K562 (cell line): ENCODE measurements at regions not wholly inside any gene's neighbourhood (a gene's known extent, or its start where the extent isn't known, plus 50 kb on each side); places are given as distances from the start of the nearest gene placed in this dataset.

Experiments
- FIP1L1 ChIP-seq: fragments of 200-400 bp; formaldehyde crosslinking; IDR thresholded peaks from 2 replicates; pipeline ENCODE4 v1.6.1; 2018; ENCODE audit warnings: mild to moderate bottlenecking, low read depth, low read length; ENCODE audit not compliant: poor library complexity, severe bottlenecking
- MBD2 ChIP-seq: sonication (generic); IDR thresholded peaks from 2 replicates; pipeline ENCODE4 v1.6.1; 2016; ENCODE audit warnings: low read depth, borderline replicate concordance
- PYGO2 ChIP-seq: fragments of 450-650 bp; IDR thresholded peaks from 2 replicates; pipeline ENCODE4 v1.6.1; 2016; ENCODE audit warnings: mild to moderate bottlenecking, missing genetic modification characterization, moderate library complexity, missing compliant biosample characterization
- SNIP1 ChIP-seq: fragments of 450-650 bp; IDR thresholded peaks from 2 replicates; pipeline ENCODE4 v1.7.1; 2017; ENCODE audit warnings: low read depth, mild to moderate bottlenecking
- SRF ChIP-seq, 2 experiments: fragments of 250-450, 450-650 bp in 1 of 2; sonication (Bioruptor Pico) in 1 of 2; sonication (generic) in 1 of 2; formaldehyde crosslinking; IDR thresholded peaks; 2 replicates each; pipeline versions ENCODE4 v1.5.0 to v1.5.1; 2020 to 2022; ENCODE audit warnings: mild to moderate bottlenecking in 1 of 2, missing genetic modification reagents in 1 of 2
- ZNF41 ChIP-seq: fragments of 250-450 bp; sonication (Bioruptor Pico); conservative IDR thresholded peaks from 2 replicates; pipeline ENCODE4 v1.4.0; 2020; ENCODE audit warnings: mild to moderate bottlenecking
- TF ChIP-seq, protein P1 (sequence below): fragments of 450-650 bp; IDR thresholded peaks from 2 replicates; pipeline ENCODE4 v1.6.1; 2016; ENCODE audit warnings: mild to moderate bottlenecking, moderate library complexity
- TF ChIP-seq, protein P2 (sequence below): sonication (generic); formaldehyde crosslinking; IDR thresholded peaks from 2 replicates; pipeline ENCODE4 v1.8.0; 2022; ENCODE audit warnings: missing genetic modification reagents, mild to moderate bottlenecking, borderline replicate concordance
- TF ChIP-seq, protein P3 (sequence below): sonication (generic); formaldehyde crosslinking; IDR thresholded peaks from 2 replicates; pipeline ENCODE4 v1.8.0; 2022; ENCODE audit warnings: mild to moderate bottlenecking, missing genetic modification reagents
- TF ChIP-seq, protein P4 (sequence below): fragments of 450-650 bp; IDR thresholded peaks from 2 replicates; pipeline ENCODE4 v1.6.1; 2018; ENCODE audit not compliant: partially characterized antibody

DNA sequence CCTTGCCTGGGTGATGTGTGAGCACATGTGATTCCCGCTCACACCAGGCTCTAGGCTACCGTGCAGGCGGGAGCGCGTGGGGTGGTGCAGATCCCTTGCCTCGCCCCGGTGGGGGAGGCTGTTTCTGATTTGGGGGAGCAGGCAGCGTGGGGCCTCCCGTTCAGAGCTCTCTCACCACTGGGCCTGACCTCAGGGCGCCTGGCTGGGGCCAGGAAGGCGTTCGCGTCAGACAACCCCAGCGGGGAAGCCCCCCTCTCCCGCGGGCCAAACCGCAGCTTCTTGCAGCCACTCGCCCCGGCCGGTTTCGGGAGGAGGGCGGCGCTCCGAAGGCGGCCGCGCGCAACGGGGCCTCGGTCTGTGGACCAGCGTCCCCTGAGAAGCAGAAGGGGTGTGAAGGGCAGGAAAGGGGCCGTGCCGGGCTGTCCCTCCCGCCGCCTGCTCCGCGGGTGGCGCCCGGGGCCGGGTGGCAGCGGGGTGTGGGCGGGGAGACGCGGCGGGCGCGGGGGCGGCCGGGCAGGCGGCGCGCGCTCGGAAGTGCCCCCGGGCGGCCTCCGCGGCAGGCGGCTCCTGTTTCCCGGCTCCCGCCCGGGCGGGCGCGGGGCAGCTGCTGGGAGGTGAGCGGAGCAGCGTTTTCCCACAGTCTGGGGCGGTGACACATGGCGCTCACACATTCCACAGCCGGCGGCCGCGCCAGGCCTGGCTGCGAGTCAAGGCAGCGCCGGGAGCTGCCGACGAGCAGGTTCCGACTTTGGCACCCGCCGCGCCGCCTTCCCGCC lies 65.1 kb upstream of the HES1 start (continued):
- TF ChIP-seq, protein P1, sequence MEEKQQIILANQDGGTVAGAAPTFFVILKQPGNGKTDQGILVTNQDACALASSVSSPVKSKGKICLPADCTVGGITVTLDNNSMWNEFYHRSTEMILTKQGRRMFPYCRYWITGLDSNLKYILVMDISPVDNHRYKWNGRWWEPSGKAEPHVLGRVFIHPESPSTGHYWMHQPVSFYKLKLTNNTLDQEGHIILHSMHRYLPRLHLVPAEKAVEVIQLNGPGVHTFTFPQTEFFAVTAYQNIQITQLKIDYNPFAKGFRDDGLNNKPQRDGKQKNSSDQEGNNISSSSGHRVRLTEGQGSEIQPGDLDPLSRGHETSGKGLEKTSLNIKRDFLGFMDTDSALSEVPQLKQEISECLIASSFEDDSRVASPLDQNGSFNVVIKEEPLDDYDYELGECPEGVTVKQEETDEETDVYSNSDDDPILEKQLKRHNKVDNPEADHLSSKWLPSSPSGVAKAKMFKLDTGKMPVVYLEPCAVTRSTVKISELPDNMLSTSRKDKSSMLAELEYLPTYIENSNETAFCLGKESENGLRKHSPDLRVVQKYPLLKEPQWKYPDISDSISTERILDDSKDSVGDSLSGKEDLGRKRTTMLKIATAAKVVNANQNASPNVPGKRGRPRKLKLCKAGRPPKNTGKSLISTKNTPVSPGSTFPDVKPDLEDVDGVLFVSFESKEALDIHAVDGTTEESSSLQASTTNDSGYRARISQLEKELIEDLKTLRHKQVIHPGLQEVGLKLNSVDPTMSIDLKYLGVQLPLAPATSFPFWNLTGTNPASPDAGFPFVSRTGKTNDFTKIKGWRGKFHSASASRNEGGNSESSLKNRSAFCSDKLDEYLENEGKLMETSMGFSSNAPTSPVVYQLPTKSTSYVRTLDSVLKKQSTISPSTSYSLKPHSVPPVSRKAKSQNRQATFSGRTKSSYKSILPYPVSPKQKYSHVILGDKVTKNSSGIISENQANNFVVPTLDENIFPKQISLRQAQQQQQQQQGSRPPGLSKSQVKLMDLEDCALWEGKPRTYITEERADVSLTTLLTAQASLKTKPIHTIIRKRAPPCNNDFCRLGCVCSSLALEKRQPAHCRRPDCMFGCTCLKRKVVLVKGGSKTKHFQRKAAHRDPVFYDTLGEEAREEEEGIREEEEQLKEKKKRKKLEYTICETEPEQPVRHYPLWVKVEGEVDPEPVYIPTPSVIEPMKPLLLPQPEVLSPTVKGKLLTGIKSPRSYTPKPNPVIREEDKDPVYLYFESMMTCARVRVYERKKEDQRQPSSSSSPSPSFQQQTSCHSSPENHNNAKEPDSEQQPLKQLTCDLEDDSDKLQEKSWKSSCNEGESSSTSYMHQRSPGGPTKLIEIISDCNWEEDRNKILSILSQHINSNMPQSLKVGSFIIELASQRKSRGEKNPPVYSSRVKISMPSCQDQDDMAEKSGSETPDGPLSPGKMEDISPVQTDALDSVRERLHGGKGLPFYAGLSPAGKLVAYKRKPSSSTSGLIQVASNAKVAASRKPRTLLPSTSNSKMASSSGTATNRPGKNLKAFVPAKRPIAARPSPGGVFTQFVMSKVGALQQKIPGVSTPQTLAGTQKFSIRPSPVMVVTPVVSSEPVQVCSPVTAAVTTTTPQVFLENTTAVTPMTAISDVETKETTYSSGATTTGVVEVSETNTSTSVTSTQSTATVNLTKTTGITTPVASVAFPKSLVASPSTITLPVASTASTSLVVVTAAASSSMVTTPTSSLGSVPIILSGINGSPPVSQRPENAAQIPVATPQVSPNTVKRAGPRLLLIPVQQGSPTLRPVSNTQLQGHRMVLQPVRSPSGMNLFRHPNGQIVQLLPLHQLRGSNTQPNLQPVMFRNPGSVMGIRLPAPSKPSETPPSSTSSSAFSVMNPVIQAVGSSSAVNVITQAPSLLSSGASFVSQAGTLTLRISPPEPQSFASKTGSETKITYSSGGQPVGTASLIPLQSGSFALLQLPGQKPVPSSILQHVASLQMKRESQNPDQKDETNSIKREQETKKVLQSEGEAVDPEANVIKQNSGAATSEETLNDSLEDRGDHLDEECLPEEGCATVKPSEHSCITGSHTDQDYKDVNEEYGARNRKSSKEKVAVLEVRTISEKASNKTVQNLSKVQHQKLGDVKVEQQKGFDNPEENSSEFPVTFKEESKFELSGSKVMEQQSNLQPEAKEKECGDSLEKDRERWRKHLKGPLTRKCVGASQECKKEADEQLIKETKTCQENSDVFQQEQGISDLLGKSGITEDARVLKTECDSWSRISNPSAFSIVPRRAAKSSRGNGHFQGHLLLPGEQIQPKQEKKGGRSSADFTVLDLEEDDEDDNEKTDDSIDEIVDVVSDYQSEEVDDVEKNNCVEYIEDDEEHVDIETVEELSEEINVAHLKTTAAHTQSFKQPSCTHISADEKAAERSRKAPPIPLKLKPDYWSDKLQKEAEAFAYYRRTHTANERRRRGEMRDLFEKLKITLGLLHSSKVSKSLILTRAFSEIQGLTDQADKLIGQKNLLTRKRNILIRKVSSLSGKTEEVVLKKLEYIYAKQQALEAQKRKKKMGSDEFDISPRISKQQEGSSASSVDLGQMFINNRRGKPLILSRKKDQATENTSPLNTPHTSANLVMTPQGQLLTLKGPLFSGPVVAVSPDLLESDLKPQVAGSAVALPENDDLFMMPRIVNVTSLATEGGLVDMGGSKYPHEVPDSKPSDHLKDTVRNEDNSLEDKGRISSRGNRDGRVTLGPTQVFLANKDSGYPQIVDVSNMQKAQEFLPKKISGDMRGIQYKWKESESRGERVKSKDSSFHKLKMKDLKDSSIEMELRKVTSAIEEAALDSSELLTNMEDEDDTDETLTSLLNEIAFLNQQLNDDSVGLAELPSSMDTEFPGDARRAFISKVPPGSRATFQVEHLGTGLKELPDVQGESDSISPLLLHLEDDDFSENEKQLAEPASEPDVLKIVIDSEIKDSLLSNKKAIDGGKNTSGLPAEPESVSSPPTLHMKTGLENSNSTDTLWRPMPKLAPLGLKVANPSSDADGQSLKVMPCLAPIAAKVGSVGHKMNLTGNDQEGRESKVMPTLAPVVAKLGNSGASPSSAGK: peak; percentile 99
- TF ChIP-seq SNIP1 (no peak), PYGO2 (tag) (no peak), ZNF41 (CRISPR knock-in tag) (no peak), FIP1L1 (peak; percentile 48), MBD2 (no peak), SRF (CRISPR knock-in tag; IDR thresholded peaks at IDR 0.05) (no peak)
- TF ChIP-seq, protein P2, sequence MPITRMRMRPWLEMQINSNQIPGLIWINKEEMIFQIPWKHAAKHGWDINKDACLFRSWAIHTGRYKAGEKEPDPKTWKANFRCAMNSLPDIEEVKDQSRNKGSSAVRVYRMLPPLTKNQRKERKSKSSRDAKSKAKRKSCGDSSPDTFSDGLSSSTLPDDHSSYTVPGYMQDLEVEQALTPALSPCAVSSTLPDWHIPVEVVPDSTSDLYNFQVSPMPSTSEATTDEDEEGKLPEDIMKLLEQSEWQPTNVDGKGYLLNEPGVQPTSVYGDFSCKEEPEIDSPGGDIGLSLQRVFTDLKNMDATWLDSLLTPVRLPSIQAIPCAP (CRISPR knock-in tag): no peak
- TF ChIP-seq, protein P3, sequence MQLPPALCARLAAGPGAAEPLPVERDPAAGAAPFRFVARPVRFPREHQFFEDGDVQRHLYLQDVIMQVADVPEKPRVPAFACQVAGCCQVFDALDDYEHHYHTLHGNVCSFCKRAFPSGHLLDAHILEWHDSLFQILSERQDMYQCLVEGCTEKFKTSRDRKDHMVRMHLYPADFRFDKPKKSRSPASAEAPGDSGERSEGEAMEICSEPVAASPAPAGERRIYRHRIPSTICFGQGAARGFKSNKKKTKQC (CRISPR knock-in tag): peak; percentile 94
- TF ChIP-seq, protein P4, sequence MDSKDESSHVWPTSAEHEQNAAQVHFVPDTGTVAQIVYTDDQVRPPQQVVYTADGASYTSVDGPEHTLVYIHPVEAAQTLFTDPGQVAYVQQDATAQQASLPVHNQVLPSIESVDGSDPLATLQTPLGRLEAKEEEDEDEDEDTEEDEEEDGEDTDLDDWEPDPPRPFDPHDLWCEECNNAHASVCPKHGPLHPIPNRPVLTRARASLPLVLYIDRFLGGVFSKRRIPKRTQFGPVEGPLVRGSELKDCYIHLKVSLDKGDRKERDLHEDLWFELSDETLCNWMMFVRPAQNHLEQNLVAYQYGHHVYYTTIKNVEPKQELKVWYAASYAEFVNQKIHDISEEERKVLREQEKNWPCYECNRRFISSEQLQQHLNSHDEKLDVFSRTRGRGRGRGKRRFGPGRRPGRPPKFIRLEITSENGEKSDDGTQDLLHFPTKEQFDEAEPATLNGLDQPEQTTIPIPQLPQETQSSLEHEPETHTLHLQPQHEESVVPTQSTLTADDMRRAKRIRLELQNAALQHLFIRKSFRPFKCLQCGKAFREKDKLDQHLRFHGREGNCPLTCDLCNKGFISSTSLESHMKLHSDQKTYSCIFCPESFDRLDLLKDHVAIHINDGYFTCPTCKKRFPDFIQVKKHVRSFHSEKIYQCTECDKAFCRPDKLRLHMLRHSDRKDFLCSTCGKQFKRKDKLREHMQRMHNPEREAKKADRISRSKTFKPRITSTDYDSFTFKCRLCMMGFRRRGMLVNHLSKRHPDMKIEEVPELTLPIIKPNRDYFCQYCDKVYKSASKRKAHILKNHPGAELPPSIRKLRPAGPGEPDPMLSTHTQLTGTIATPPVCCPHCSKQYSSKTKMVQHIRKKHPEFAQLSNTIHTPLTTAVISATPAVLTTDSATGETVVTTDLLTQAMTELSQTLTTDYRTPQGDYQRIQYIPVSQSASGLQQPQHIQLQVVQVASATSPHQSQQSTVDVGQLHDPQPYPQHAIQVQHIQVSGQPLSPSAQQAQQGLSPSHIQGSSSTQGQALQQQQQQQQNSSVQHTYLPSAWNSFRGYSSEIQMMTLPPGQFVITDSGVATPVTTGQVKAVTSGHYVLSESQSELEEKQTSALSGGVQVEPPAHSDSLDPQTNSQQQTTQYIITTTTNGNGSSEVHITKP: no peak
